HG02884 (cell line): ENCODE measurements at regions not wholly inside any gene's neighbourhood (a gene's known extent, or its start where the extent isn't known, plus 50 kb on each side); places are given as distances from the start of the nearest gene placed in this dataset.

Experiments
- ATAC-seq: cut with Tn5 transposase; IDR thresholded peaks from one replicate; pipeline ENCODE4 v1.9.1; 2021; ENCODE audit warnings: mild to moderate bottlenecking, moderate library complexity; ENCODE audit not compliant: unreplicated experiment

DNA sequence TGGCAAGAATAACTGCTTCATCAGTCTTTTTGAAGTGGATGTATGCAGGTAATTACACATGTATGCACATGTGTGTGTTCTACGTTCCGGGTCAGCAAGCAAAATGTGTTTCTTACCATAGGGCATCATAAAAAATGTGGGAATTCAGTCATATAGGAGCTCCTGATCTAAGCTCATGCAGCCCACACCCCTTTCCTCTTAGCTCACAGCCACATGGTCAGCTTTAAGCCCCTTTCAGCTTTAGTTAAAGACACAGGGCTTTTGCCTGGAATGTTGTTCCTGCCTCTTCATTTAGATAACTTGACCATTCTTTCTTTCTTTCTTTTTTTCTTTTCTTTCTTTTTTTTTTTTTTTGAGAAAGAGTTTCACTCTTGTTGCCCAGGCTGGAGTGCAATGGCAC, 258.1 kb downstream of the RPS24 start:
- no peak for ATAC-seq

DNA sequence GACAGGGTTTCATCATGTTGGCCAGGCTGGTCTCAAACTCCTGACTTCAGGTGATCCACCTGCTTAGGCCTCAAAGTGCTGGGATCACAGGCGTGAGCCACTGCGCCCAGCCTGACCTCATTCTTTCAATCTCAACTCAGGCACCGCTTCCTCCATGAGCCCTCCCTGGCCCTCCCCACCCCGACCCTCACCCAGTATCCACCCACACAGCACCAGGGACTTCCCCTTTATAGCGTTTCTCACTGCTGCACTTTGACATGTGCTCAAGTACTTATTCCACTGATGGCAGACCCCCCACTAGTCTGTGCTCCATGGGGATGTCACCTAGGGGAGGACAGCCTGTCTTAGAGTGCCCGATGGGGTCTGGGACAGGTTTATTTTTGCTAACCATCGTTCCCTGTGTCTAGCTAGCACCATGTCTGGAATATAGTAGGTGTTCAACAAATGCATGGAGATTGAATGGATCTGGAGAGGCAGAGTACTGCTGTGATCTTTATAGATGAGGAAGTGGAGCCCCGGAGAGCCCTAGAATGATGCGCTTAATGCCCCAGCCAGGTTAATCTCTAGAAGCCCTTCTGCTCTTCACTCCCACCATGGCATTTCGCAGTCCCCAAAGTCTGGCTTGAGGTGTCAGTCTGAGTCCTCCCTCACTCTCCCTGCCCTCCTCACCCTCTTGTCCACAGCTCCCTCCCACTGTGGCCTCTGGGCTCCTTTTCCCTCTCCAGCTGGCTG, 258.8 kb downstream of the RPS24 start:
- no peak for ATAC-seq

DNA sequence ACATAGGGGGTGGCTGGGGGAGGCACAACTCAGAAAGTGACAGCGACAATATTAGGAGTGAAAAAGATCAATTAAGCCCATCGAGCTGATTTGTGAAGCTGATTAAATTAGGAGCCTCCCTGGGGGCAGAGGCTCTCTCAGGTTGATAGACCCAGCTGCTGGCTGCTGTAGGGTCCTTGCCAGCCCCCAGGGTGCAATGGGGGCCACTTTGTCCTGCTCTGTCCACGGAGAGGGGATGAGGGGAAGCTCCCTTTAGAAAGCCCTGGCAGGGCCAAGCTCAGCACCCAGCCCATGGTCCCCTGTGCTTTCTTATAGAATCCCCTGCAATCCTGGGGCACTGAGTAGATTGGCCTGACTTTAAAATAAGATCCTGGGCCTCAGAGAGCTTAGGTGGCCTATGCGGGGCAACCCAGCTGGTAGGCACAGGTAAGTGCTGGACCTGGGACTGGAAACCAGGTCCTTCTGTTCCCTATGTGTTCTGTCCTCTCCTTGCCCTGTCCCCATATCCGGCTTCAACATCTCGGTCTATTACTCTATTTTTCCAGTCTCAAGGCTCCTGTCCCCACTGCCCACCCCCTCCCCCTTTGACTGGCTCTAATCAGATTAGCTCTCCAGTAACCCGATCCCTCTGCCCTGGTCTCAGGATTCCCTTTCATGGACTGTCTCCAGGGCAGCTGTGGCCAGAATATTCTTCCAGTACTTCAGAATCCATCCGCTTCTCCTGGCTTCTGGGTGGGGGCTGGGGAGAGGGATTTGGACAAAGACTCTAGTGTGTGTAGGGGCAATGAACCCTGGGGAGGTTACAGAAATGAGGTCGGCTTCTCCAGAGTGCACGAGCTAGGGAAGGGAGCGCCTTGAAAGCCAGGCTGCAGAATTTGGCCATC, 259.6 kb downstream of the RPS24 start:
- no peak for ATAC-seq

DNA sequence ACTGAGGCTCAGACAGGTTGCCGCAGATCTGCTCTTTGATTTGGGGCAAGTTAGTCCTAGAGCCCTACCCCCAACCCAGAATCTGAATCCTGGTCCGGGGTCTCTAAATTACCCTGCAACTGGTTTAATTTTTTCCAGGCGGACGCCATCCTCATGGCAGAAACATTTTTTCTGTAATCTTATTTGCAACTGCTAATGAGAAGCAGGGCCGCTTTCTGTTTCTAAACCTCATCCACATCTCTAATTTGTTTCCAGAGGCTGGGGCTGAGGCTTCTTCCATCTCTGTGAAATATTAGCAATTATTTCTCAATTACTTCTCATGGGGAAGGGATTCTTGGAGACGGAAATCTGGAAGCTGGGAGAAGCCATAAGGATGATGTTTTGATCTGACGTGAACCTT, 261.6 kb downstream of the RPS24 start:
- ATAC-seq = no peak

DNA sequence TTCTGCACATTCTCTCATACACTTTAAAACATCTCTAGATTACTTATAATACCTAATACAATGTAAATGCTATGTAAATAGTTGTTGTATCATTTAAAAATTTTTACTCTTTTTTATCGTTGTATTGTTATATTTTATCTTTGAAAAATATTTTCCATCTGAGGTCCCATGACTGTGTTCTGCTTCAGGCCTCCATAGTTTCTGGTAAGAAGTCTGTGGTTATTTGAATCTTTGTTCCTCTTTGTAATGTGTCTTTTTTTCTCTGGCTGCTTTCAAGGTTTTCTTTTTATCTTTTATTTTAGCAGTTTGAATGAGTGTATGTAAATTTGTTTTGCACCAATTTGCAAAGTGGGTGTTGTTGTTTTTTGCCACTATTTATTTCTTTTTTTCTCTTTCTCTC, 263.1 kb downstream of the RPS24 start:
- ATAC-seq = peak; percentile 45

DNA sequence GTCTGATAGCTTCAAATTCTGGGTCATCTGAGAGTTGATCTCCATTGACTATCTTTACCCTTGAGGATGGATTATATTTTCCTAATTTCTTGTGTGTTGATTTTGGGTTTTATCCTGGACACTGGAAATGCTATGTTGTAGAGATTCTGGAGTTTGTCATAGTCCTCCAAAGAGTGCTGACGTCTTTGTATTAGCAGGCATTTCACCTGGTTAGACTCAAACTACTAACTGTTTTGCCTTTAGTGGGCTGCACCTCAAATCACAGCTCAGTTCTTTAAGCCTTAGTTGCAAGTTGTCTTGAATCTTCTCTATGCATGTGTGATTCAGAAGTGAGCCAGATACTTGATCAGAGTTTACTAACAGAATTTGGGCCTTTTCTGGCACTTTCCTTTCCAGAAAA, 264.3 kb downstream of the RPS24 start:
- ATAC-seq = no peak

DNA sequence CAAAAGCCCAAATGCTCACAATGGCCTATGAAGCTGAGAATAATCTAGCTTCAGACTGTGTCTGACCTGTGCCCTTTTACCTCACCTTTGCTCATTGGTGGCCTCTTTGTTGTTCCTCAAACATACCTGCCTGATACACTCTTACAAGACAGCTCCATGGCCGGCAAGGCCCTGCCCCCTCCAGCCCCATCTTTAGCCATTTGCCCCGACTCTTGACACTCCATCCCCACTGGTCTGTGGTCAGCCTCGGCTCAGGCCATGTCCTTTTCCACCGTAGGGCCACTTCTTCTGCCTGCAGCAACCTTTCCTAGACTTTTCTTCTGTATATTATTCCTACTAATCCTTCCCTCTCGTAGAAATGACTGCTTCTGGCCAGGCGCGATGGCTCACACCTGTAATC, 265.2 kb downstream of the RPS24 start:
- no peak for ATAC-seq

DNA sequence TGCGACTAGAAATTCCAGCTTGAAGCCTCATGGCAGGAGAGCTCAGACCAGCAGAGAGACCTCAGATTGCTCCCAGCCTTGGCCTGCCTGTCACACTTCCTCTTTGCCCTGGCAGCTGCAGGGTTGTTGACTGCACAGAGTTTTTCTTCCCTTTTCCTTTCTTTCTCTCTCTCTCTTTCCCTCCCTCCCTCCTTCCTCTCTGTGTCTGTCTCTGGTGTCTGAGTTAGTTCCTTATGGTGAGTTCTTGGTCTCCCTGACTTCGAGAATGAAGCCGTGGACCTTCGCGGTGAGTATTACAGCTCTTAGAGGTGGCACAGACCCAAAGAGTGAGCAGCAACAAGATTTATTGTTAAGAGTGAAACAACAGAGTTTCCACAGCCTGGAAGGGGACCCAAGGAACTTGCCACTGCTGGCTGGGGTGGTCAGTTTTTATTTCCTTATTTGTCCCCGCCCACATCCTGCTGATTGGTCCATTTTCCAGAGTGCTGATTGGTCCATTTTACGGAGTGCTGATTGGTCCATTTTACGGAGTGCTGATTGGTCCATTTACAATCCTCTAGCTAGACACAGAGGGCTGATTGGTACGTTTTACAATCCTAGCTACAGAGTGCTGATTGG, 266.3 kb downstream of the RPS24 start:
- ATAC-seq = no peak

DNA sequence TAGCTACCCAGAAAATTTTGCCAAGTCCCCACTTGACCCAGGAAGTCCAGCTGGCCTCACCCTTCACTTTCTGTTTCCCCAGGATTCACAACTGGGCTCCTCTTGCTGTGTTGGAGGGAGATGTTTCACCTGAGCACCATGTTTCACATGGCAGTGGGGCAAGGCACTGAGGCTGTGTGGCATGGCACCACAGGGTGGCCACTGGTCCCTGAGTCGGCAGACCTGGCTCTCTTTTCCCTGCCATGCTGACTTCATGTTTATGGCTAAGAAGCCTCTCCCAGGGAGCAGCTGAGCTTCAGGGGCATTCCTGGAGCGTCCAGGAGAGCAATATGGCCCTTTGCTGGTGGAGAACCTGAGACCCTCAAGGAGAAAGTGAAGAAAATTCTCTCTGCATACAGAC, 266.9 kb downstream of the RPS24 start:
- no peak for ATAC-seq

DNA sequence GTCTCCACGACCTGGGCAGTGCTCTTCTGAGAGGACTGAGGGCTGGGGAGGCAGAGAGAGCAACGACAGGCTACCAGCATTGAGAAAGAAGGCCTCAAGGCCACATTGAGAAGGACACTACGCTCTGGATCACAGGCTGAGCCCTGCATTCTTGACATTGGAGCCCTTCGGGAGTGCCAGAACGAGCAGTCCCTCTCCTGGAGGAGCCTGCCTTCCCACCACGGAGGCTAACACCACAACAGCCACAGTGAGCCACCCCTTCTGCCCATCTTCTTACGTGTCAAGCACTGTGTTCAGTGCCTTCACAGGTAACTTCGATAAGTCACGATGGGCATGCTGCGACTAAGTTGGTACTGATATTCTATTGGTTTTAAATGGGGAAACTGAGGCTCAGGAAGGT, 267.8 kb downstream of the RPS24 start:
- no peak for ATAC-seq

DNA sequence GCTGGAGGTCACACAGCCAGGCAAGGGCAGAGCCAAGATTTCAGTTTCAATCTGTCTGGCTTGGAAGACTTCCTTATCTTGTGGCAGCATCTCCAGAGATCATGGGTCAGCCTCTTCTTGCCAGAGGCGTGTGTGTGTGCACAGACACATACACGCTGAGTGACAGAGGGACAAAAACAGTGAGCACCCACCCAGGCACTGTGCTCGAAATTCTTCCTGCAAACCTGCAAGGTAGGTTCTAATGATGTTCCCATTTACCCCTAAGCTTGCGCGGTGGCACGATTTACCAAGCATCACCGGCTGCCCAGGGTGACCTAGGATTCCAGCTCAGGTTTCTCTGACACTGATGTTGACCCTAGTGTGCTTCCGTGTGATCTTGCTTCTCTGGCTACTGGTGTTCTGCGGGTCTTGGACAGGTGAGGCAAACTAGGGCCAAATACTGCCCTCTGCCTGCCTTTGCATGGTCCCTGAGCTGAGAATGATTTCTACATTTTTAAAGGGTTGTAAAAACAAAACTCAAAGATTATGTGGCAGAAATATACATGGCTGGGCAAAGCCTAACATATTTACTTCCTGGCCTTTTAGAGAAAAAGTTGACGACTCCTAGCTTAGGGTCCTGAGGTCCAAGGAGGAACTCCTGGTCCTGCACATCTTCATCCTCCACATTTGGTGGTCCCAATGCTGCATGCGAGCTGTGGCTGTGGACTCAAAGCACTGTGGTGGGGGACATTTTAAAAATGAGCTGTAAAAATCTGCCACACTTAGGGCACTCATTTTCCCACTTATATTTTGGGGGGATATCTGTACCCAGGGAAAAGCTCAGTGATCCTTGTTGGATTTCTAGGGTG, 268.5 kb downstream of the RPS24 start:
- ATAC-seq = no peak

DNA sequence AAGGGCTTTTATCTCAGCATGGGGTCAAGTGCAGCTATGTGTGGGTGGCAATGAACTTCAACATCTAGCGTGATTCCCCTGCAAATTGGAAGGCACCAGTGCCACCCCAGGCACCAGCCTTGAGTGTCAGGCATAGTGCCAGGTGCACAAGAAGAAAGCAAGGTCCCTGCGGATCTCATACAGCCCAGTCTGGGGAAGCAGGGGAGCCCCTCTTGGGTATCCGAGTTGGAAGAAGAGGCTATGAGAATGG, 269.0 kb downstream of the RPS24 start:
- no peak for ATAC-seq

DNA sequence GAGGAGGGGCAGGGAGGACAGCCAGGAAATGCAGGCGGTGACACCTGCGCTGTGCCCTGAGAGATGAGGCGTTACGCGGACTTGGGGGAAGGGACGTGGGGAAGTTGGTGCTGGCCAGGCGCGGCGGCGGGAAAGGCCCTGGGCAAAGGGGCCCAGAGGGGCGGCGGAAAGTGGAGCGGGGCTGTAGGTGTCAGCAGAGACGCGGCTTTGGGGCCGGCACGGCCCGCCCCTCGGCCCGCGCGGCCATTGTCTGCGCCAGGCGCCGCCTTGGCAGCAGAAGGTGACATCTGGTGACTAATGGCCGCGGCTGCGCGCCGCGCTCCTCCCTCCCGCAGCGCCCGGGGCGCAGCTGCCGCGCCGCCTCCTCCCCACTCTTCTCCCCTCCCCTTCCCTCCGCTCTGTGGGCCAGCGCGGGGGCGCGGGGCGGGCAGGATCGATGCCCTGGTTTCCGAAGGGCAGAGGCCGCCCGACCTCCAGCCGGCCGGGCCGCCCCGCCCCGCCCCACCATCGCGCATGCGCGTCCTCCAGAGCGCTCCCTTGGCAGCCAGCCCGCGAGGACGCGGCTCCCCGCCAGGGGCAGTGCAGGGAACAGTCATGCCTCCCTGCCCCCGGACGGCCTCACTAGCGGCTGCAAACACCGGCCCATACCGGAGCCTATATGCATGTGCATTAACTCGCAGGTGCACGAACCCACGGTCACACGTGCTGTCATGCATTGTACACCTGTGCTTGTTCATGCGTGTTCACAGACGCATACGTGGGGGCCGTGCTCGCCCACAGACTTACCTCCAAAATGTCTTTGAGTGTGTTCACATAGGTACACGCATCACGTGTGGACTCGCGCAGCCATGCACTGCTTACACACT, 269.6 kb downstream of the RPS24 start:
- peak; percentile 76 for ATAC-seq

DNA sequence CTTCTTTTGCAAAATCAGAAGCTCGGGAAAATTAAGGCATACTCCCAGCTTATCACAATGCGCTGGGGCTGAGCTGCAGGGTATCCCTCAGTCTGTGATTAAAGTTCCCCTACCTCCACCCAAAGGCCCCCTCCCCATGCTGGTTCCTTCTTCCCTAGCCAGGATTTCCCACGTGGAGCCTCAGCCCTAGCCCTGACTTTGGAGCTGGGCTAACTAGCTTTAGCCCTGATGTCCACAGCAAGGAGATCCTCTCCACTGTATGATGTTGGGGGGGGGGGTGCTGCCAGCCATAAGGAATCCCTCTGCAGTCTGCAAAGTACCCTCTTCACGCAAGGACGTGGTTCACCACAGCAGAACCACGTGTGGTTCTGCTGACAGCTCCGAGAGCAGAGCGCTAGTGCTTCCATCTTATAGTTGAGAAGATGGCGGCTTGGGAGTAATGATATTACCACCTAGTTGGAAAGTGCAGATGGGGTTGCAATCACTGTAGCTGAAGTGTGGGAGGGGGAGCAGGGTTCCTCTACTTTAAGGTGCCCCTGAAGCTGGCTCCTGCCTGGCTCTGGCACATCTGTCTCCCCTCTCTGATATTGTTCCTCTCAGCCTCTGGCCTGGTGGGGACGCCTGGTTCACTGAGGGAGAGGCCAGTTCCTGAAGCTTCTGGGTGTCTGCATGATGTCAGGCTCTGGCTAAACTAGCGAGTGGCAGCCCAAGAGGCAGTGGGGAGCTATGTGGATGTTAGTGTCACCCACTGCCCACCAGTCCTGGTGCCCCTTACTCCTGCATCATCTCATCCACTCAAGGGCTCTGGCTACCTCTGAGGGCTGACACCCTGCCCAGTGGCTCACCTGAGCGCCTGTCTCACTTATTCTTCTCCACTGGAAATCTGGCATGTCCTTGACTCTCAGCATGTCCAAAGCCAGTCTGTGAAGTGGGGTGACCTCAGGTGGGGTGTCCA, 270.7 kb downstream of the RPS24 start:
- ATAC-seq = no peak

DNA sequence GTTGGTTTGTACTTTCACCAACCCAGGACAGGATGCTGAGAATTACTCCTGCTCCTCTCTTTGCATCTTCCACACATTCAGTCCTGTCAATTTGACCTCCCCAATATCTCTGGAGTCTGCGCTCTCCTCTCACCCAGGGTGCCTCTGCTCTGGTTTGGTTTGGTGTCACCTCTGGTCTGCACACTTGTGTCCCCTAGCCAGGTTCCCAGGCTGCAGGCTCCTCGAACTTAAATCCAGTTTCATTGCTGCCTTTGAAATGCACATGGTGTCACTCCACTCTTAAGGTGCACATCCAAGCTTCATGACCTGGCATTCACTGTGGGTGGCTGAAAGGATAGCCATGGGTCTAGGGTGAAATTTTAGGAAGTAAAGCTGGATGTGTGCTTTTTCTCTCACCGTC, 271.6 kb downstream of the RPS24 start:
- ATAC-seq = no peak

DNA sequence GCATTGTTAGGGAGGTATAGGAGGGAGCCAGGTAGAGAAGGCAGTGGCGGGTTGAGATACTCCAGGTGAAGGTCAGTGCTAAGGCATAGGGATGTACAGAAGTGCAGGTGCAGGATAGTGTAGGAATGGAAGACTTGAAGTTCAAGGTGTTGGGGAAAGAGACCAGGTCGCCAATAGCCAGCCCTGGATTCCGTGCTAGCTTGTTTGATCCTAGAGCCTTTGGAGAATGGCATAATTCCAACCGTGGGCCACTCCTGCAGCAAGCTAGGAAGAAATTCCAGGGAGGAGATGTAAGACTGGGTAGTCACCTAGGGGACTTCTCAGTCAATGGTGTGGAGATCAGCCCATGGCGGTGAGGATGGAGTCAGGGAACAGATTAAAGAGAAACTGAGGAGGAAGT, 272.7 kb downstream of the RPS24 start:
- ATAC-seq = no peak

DNA sequence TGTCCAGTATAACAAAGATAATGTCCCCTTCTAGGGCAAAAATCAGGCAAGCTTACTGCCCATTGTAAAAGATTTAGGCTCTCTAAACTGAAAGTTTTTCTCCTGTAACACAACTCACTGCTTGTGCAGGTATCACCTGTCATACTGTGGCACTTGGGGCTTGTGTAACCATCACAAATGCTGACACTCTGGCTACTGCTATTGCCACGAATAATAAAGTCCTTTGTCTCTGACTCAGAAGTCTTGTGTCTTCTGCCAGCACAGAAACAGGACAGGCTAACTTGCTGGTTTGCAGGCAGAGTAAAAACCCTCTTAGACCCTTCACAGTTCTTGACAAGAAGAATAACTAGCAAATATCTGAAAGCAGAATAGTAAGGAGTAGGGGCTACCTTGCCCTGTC, 273.9 kb downstream of the RPS24 start:
- no peak for ATAC-seq

DNA sequence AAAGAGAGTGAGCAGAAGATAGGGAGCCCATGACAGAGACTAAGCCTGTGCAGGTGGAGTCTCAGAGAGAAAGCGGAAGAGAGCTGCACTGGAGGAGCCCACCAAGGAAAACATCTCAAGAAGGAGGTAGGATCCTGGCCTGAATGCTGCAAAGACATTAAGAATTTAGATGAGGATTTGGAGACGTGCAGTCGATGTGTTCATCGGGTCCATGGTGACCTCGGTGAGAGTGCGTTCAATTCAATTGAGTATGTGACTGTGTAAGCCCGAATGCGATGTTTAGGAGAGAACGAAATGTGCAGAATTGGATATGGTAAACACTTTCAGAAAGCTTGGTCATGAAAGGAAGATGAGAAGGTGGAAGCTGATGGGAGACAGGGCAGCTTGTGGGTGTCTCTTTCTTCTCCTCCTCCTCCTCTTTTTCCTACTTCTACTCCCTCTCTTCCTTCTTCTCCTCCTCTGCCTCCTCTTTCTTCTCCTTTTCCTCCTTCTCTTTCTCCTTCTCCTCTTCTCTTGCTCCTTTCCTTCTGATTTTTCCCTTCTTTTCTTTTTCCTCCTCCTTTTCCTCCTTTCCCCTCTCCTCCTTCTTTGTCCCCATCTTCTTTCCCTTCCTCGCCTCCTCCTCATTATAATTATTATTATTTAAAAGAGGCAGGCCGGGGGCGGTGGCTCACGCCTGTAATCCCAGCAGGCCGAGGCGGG, 276.0 kb downstream of the RPS24 start:
- no peak for ATAC-seq
